GM12892 (cell line): ENCODE measurements at regions not wholly inside any gene's neighbourhood (a gene's known extent, or its start where the extent isn't known, plus 50 kb on each side); places are given as distances from the start of the nearest gene placed in this dataset.

Source experiments
- POLR2A ChIP-seq: IDR thresholded peaks from 2 replicates; pipeline ENCODE4 v1.6.1; 2011; ENCODE audit warnings: low read depth, low read length, control low read depth
- POLR2AphosphoS5 ChIP-seq: IDR thresholded peaks from 2 replicates; pipeline ENCODE4 v1.6.1; 2011; ENCODE audit warnings: low read depth, low read length, control low read depth
- TAF1 ChIP-seq: IDR thresholded peaks from 2 replicates; pipeline ENCODE4 v1.6.1; 2011; ENCODE audit warnings: low read depth, mild to moderate bottlenecking, control low read depth, low read length, borderline replicate concordance

DNA sequence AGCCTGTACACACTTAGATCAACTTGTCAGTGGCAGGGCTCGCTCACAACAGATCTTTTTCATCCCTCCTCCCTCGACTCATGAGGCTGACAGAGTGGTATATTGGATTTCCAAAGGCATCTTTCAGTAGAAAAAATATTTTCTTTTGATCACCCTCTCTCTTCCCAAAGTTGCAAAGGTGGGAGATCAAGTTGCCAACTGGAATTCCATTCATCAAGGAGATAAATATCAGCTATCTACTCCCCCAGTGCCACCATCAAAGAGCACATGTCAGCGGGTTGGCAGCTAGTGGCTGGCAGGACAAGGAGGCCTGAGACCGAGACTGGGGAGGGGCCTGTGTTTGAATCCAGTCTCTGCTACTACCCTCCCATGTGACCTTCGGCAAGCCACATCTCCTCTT, 539.7 kb upstream of the CDH11 start:
- TF ChIP-seq TAF1: no peak
- no peak for TF ChIP-seq POLR2A
- TF ChIP-seq POLR2AphosphoS5: no peak
